HFF-Myc (cell line): ENCODE measurements at regions not wholly inside any gene's neighbourhood (a gene's known extent, or its start where the extent isn't known, plus 50 kb on each side); places are given as distances from the start of the nearest gene placed in this dataset.
A peak's percentile ranks its signal among the peaks of the same experiment; 100 is the strongest.

ENCODE experiments used
- DNase-seq: peaks from one replicate; pipeline ENCODE4 v3.0.0-alpha.2; 2011; ENCODE audit warnings: low read depth; ENCODE audit errors: extremely low read depth
- H3K4me3 ChIP-seq: replicated peaks from 2 replicates; pipeline ENCODE4 v1.5.1; 2011; ENCODE audit warnings: low read depth, mild to moderate bottlenecking, control low read depth, low read length
- TF ChIP-seq, protein P1 (sequence below): IDR thresholded peaks from 2 replicates; pipeline ENCODE4 v1.5.1; 2012; ENCODE audit warnings: mild to moderate bottlenecking, low read depth, low read length, control low read depth; ENCODE audit errors: missing control alignments

DNA sequence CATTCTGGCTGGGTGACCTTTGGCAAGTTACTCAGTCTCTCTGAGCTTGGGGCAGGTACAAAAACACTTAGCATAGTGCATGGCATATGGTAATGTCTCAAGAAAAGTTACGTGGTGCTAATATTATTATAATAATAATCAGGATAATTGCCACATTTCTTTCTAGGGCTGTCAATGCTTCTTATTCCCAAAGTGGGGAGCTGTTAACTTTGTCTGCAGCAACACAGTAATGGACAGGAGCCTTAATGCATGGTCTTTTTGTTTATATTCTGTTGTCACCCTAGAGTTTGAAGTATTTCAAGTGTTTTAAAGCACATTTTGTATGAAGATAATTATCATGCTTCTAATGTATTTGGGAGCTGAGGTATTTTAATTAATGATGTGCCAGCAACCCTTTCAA, 121.8 kb downstream of the FHIP1A start:
- no peak overlapping the region for H3K4me3 ChIP-seq
- TF ChIP-seq, protein P1, sequence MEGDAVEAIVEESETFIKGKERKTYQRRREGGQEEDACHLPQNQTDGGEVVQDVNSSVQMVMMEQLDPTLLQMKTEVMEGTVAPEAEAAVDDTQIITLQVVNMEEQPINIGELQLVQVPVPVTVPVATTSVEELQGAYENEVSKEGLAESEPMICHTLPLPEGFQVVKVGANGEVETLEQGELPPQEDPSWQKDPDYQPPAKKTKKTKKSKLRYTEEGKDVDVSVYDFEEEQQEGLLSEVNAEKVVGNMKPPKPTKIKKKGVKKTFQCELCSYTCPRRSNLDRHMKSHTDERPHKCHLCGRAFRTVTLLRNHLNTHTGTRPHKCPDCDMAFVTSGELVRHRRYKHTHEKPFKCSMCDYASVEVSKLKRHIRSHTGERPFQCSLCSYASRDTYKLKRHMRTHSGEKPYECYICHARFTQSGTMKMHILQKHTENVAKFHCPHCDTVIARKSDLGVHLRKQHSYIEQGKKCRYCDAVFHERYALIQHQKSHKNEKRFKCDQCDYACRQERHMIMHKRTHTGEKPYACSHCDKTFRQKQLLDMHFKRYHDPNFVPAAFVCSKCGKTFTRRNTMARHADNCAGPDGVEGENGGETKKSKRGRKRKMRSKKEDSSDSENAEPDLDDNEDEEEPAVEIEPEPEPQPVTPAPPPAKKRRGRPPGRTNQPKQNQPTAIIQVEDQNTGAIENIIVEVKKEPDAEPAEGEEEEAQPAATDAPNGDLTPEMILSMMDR = peak; percentile 13
- no peak for DNase-seq

DNA sequence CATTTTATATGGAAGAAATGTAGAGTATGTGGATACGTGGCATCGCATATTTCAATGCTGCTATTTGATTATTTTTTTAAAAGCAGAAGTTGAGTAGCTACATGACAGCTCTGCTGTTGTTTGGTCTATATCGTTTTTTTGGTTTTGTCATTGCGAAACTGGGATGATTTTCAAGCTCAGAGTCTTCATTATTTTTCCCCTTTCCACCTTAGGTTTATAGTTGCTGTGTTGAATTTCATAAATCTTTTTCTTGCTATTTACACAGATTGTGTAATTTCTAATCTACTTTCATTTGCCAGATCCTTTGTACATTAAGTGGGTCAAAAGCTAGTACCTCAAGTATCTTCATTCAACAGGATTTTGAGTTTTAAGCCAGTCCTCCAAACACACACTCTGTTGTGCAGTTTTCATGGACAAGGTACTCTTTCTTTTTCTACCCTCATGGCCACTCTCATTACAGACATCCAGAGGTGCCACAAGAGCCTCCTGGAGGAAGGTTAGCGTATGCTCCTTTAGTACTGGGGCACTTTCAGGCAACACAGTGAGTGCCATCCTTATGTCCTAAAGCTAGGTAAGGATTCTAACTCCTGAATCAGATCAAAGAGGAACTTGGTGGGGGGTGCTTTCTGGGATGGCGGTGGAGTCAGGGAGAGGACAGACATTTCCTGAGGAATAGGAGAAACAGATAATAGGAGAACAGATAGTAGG, 123.2 kb downstream of the FHIP1A start:
- TF ChIP-seq, protein P1 = no peak
- DNase-seq = no peak
- H3K4me3 ChIP-seq = no peak overlapping the region

DNA sequence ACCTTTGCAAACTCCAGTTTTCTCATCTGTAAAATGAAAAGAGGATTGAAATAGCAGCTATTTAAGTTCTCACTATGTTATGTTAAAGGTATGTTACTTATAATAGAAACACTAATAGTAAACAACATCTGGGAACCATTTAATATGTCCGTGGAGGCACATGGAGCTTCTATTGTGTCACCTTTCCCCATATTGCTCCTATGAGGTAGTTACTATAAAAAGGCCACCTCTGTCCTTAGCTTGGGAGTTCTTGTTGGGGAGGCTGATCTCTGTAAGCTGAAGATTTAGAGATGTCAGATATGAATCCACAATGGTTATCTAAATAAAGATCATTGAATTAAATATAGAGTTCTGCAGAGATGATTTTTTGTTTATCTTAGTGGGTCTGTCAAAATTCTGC, 125.2 kb downstream of the FHIP1A start:
- no peak for DNase-seq
- no peak overlapping the region for H3K4me3 ChIP-seq
- TF ChIP-seq, protein P1 = no peak

DNA sequence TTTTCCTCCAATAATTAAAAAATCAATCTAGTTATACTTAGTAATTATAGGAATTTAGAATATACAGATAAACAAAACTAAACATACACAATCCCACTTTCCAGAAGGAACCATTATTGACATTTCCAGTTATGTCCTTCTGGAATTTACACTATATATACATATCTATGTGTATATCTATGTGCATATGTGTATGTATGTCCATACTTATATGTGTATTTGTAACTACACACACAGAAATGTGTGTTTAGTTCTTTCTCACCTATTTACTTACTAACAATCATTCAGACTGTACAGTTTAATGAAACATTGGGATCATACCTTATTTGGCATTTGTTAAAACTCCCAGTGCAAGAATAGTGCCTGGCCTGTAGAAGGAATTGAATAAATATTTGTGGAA, 126.4 kb downstream of the FHIP1A start:
- TF ChIP-seq, protein P1 = no peak
- DNase-seq = no peak
- no peak overlapping the region for H3K4me3 ChIP-seq

DNA sequence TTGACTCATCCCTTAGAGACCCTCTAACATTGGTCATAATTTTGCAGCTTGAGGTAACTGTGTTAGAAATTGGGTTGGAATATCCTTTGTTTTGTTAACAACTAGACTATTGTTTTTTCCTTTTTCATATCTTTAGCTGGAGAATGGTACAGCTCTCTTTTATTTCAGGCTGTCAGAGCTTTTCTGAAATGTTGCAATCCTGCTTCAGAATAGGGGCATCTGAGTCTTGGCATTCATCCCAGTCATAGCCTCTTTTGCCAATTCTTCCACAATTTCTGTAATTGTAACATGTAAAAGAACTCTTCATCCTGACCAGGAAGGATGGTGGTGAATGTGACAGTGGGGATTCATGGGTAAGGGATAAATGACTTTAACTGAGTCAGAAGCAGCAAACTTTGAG, 128.7 kb downstream of the FHIP1A start:
- no peak overlapping the region for H3K4me3 ChIP-seq
- TF ChIP-seq, protein P1 = no peak
- DNase-seq = no peak

DNA sequence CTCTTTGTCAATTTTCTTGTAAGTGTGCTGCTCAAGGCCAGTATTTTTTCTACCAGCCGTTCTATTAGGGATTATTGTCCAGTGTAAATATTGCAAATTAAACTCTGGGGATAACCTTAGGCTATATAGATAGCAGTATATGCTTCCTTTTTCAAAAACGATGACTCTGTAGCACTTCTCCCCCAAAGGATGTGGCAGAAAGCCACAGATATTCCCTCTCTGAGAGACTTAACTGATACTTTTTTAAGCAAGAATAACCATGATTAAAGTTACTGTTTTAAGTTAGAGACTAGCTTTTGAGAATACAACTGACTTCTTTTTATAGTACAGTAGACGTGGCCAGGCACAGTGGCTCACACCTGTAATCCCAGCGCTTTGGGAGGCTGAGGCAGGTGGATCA, 130.0 kb downstream of the FHIP1A start:
- DNase-seq = no peak
- TF ChIP-seq, protein P1 = no peak
- H3K4me3 ChIP-seq = no peak overlapping the region
